ENCODE measurements at regions not wholly inside any gene's neighbourhood (a gene's known extent, or its start where the extent isn't known, plus 50 kb on each side); places are given as distances from the start of the nearest gene placed in this dataset.
A peak's percentile ranks its signal among the peaks of the same experiment; 100 is the strongest.

- Histone ChIP-seq H3K4me2 (ENCODE audit: low read length) (no peak overlapping the region), H3K79me2 (replicated peaks; ENCODE audit: insufficient read depth, low read length) (no peaks in the 10 kb centered on the region), H3K27ac (ENCODE audit: low read length) (no peak overlapping the region), H4K20me1 (ENCODE audit: insufficient read depth) (no peaks in the 10 kb centered on the region), H3F3A (ENCODE audit: insufficient read depth, low read length, poor library complexity, severe bottlenecking) (no peaks in the 10 kb centered on the region), H2AFZ (ENCODE audit: low read depth, low read length) (no peak overlapping the region), H3K27me3 (ENCODE audit: insufficient read depth, low read depth, low read length) (no peaks in the 10 kb centered on the region), H3K36me3 (ENCODE audit: insufficient read depth, low read length) (no peaks in the 10 kb centered on the region), H3K4me3 (ENCODE audit: low read length) (no peak overlapping the region), H3K9me3 (ENCODE audit: low read length) (no peaks in the 10 kb centered on the region), H3K9me2 (ENCODE audit: insufficient read depth, low read length) (no peaks in the 10 kb centered on the region), H3K9ac (ENCODE audit: low read length) (no peak overlapping the region)
- TF ChIP-seq EZH2 (IDR thresholded peaks at IDR 0.05; ENCODE audit: borderline replicate concordance, insufficient read depth, low read length, poor library complexity, severe bottlenecking) = no peak
Observed at GRCh38 chr15:89015412-89016097, 72.7 kb upstream of the ABHD2 start.

DNA sequence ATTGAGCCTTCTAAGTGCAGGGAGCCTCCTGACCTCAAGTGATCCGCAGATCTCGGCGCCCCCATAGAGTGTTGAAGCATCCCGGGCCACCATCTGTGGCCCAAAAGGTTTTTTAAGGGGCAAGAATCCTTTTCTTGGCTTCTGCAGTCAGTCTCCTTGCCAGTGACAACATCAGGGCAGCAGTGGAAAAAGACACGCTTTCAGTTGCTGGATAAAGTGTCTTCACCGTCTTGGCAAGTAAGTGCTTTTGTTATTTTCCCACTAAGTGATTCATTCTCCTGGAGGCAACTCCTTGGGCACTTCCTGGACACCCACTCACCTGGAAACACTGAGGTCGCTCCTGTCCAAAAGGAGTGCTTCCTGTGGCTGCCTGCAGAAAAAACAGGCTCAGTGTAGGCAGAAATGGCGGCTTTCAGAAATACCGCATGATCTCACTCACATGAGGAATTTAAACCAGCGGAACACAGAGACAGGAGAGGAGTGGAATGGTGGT, 71.7 kb upstream of the ABHD2 start:
- Histone ChIP-seq H4K20me1 (ENCODE audit: insufficient read depth) (no peaks in the 10 kb centered on the region), H3K79me2 (replicated peaks; ENCODE audit: insufficient read depth, low read length) (no peaks in the 10 kb centered on the region), H3K4me3 (ENCODE audit: low read length) (no peak overlapping the region), H3K27ac (ENCODE audit: low read length) (no peak overlapping the region), H3K4me2 (ENCODE audit: low read length) (no peak overlapping the region), H3K27me3 (ENCODE audit: insufficient read depth, low read depth, low read length) (no peaks in the 10 kb centered on the region), H3K9me3 (ENCODE audit: low read length) (no peaks in the 10 kb centered on the region), H3K36me3 (ENCODE audit: insufficient read depth, low read length) (no peaks in the 10 kb centered on the region), H3K9me2 (ENCODE audit: insufficient read depth, low read length) (no peaks in the 10 kb centered on the region), H2AFZ (ENCODE audit: low read depth, low read length) (no peak overlapping the region), H3F3A (ENCODE audit: insufficient read depth, low read length, poor library complexity, severe bottlenecking) (no peaks in the 10 kb centered on the region), H3K9ac (ENCODE audit: low read length) (no peak overlapping the region)
- TF ChIP-seq EP300 (conservative IDR thresholded peaks at IDR 0.05; ENCODE audit: poor library complexity, severe bottlenecking) (no peak), EZH2 (IDR thresholded peaks at IDR 0.05; ENCODE audit: borderline replicate concordance, insufficient read depth, low read length, poor library complexity, severe bottlenecking) (no peak), MXI1 (conservative IDR thresholded peaks at IDR 0.05; ENCODE audit: poor library complexity, severe bottlenecking) (no peak), SMC3 (conservative IDR thresholded peaks at IDR 0.05; ENCODE audit: poor library complexity) (no peak)
- TF ChIP-seq, protein P1, sequence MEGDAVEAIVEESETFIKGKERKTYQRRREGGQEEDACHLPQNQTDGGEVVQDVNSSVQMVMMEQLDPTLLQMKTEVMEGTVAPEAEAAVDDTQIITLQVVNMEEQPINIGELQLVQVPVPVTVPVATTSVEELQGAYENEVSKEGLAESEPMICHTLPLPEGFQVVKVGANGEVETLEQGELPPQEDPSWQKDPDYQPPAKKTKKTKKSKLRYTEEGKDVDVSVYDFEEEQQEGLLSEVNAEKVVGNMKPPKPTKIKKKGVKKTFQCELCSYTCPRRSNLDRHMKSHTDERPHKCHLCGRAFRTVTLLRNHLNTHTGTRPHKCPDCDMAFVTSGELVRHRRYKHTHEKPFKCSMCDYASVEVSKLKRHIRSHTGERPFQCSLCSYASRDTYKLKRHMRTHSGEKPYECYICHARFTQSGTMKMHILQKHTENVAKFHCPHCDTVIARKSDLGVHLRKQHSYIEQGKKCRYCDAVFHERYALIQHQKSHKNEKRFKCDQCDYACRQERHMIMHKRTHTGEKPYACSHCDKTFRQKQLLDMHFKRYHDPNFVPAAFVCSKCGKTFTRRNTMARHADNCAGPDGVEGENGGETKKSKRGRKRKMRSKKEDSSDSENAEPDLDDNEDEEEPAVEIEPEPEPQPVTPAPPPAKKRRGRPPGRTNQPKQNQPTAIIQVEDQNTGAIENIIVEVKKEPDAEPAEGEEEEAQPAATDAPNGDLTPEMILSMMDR (IDR thresholded peaks at IDR 0.05; ENCODE audit: poor library complexity, severe bottlenecking) = no peak

- TF ChIP-seq EZH2 (IDR thresholded peaks at IDR 0.05; ENCODE audit: borderline replicate concordance, insufficient read depth, low read length, poor library complexity, severe bottlenecking) = no peak
- TF ChIP-seq MXI1 (conservative IDR thresholded peaks at IDR 0.05; ENCODE audit: poor library complexity, severe bottlenecking) = no peak
- TF ChIP-seq, protein P1 (IDR thresholded peaks at IDR 0.05; ENCODE audit: poor library complexity, severe bottlenecking) = peak; percentile 78
- peak; percentile 76 for TF ChIP-seq SMC3 (conservative IDR thresholded peaks at IDR 0.05; ENCODE audit: poor library complexity)
- peak; percentile 66 for TF ChIP-seq RAD21 (conservative IDR thresholded peaks at IDR 0.05)
- no peak overlapping the region for H3K27ac ChIP-seq (ENCODE audit: low read length)
Observed at GRCh38 chr15:89017370-89018066, 70.7 kb upstream of the ABHD2 start.

More at GRCh38 chr15:89017370-89018066, 70.7 kb upstream of the ABHD2 start:
- Histone ChIP-seq H2AFZ (ENCODE audit: low read depth, low read length) (no peak overlapping the region), H4K20me1 (ENCODE audit: insufficient read depth) (no peaks in the 10 kb centered on the region), H3K9ac (ENCODE audit: low read length) (no peak overlapping the region), H3K4me2 (ENCODE audit: low read length) (no peak overlapping the region), H3K27me3 (ENCODE audit: insufficient read depth, low read depth, low read length) (no peaks in the 10 kb centered on the region), H3K79me2 (replicated peaks; ENCODE audit: insufficient read depth, low read length) (no peaks in the 10 kb centered on the region), H3K4me3 (ENCODE audit: low read length) (peak overlapping the region; percentile 46), H3K36me3 (ENCODE audit: insufficient read depth, low read length) (no peaks in the 10 kb centered on the region), H3K9me3 (ENCODE audit: low read length) (no peaks in the 10 kb centered on the region), H3F3A (ENCODE audit: insufficient read depth, low read length, poor library complexity, severe bottlenecking) (no peaks in the 10 kb centered on the region), H3K9me2 (ENCODE audit: insufficient read depth, low read length) (no peaks in the 10 kb centered on the region)
